Activated naive CD4-positive, alpha-beta T cell treated with anti-CD3 and anti-CD28 coated beads, Interleukin-2, amount 50 U/mL, for 24 hours (primary cell): ENCODE measurements at regions not wholly inside any gene's neighbourhood (a gene's known extent, or its start where the extent isn't known, plus 50 kb on each side); places are given as distances from the start of the nearest gene placed in this dataset.
"Not testable (repeated sequence)": the region's sequence is repeated elsewhere in the genome, so short reads cannot be mapped to it uniquely, and the experiment has no call there.

Source experiments
- H3K27ac Mint-ChIP-seq: one replicate; pipeline ENCODE4 v1.8.0; 2021; ENCODE audit warnings: mild to moderate bottlenecking, mixed read lengths
- H3K27me3 Mint-ChIP-seq: one replicate; pipeline ENCODE4 v1.8.0; 2021; ENCODE audit warnings: mixed read lengths
- H3K36me3 Mint-ChIP-seq: one replicate; pipeline ENCODE4 v1.8.0; 2021; ENCODE audit warnings: mixed read lengths
- H3K4me1 Mint-ChIP-seq: one replicate; pipeline ENCODE4 v1.8.0; 2021; ENCODE audit warnings: mixed read lengths
- H3K4me3 Mint-ChIP-seq: one replicate; pipeline ENCODE4 v1.8.0; 2021; ENCODE audit warnings: mild to moderate bottlenecking, mixed read lengths
- H3K9me3 Mint-ChIP-seq: one replicate; pipeline ENCODE4 v1.8.0; 2021; ENCODE audit warnings: mixed read lengths

DNA sequence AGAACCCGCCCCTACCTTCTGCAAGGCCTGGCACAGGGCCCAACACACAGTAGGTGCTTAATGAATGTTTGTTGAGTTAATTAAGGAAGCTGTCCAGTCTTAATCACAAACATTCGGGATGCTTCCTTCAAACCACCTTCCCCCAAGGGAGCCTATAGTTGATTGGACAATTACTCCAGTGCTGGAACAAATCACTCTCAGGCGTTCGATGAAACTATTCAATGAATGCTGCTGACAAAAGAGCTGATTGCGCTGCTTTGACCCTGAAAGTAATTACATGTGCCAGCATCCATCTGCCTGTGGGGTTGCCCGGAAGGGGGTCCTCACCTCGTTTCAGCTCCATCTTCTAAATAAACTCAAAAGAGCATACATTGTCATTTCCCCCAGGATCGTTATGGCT is 112.0 kb upstream of the SRSF6 start:
- no peak overlapping the region for H3K4me3 Mint-ChIP-seq
- H3K36me3 Mint-ChIP-seq: no peaks in the 10 kb centered on the region
- H3K9me3 Mint-ChIP-seq: peaks cover 7% of the 10 kb centered on the region
- H3K4me1 Mint-ChIP-seq: no peaks in the 10 kb centered on the region
- no peak overlapping the region for H3K27ac Mint-ChIP-seq
- peaks cover 20% of the 10 kb centered on the region for H3K27me3 Mint-ChIP-seq

DNA sequence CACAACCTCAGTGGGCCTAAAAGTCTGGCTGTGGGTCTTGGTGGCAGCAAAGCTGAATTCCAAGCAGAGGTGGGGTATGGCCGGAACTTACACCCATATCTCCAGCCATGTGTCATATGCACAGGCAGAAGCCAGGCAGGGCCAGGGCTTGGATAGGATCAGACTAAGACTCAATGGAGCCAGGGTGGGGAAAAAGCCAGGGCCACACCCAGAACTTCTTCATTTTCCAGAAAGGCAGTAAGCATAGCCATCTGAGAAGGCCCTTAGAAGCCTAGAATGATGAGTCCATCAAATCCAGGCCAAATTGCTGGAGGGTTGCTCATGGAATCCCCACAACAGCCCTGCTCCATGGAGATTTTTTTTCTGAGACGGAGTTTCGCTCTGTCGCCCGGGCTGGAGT is 116.2 kb upstream of the SRSF6 start:
- Mint-ChIP-seq H3K27me3 (peaks cover 14% of the 10 kb centered on the region), H3K4me3 (no peak overlapping the region), H3K9me3 (peaks cover 7% of the 10 kb centered on the region), H3K27ac (no peak overlapping the region), H3K4me1 (no peaks in the 10 kb centered on the region), H3K36me3 (no peaks in the 10 kb centered on the region)

DNA sequence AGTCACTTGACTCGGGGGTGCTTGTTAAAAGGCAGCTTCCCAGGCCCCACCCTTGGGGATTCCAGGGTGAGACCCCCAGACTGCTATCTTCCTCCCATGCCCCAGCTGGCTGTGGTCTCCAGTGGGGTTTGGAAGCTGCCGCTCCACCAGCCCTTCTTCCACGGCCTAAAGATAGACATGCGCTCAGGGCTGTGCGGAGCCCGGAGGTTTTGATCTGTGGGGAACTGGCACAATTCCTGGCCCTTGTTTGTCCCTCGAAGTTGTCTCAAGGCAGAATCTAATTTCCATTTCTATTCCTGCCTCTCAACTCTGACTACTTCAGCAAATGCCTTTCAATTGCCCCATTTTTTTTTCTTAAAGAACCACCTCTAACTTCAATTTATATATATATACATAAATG is 120.7 kb upstream of the SRSF6 start:
- Mint-ChIP-seq H3K36me3 (peaks cover 5% of the 10 kb centered on the region), H3K4me1 (no peaks in the 10 kb centered on the region), H3K27ac (no peak overlapping the region), H3K4me3 (no peak overlapping the region), H3K9me3 (no peaks in the 10 kb centered on the region), H3K27me3 (no peaks in the 10 kb centered on the region)

DNA sequence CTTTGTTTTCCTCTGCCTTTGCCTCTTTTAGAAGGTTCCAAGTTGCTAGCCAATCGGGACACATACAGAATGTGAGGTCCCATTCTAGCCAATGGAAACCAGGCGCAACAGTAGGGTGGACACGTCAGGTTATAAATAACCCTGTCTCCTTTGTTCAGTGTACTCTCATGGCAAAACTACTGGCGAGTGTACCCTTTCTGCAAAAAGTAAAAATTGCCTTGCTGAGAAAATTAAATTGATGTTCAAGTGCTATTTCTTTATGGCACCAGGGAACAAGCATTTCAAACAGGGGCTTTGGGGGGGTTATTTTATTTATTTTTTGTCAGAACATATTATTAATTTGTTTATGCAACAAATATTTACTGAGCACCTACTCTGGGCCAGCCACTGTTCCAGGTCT is 123.6 kb upstream of the SRSF6 start:
- Mint-ChIP-seq H3K36me3 (peaks cover 5% of the 10 kb centered on the region), H3K27ac (no peak overlapping the region), H3K27me3 (peaks cover 1% of the 10 kb centered on the region)

DNA sequence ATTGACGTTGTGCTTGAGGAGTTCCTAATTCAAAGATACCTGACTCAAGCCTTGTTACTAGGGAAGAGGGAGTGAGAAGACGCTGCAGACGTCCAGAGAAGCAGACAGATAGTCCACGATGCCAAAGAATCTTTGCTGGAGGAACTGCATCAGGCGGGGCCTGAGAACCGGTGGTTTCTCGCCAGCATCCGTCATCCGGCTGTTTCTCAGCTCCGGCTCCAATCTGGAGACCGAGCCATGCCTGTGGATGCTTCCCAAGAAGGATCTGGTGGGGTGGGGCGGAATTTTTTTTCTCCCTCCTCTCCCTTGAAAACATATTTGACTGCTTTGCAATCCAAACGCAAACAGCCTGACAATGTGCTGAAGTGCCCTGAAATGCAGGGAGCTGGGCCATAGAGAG is 125.8 kb upstream of the SRSF6 start:
- Mint-ChIP-seq H3K36me3 (peaks cover 5% of the 10 kb centered on the region), H3K4me3 (no peak overlapping the region), H3K9me3 (no peaks in the 10 kb centered on the region), H3K27ac (no peak overlapping the region), H3K4me1 (no peaks in the 10 kb centered on the region), H3K27me3 (peaks cover 3% of the 10 kb centered on the region)

More for the DNA sequence above, 123.6 kb upstream of the SRSF6 start:
- Mint-ChIP-seq H3K9me3 (no peaks in the 10 kb centered on the region), H3K4me1 (no peaks in the 10 kb centered on the region), H3K4me3 (no peak overlapping the region)

DNA sequence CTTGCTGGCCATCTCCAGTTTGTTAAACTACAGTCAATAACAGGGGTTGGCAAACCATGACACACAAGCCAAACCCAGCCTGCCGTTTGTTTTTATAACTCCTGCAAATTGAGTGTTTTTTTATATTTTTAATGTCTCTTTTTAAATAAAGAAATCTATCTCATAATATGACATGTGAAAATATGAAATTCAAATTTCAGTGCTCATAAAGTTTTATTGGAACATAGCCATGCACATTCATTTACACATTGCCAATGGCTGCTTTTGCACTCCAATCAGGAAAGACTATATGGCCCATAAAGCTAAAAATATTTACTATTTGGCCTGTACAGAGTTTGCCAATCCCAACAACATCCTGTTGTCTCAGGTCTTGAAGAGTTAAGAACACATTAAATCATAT is 129.0 kb upstream of the SRSF6 start:
- H3K27me3 Mint-ChIP-seq: peaks cover 14% of the 10 kb centered on the region
- no peak overlapping the region for H3K27ac Mint-ChIP-seq
- peaks cover under 1% of the 10 kb centered on the region for H3K36me3 Mint-ChIP-seq
- H3K4me1 Mint-ChIP-seq: no peaks in the 10 kb centered on the region
- no peak overlapping the region for H3K4me3 Mint-ChIP-seq
- H3K9me3 Mint-ChIP-seq: no peaks in the 10 kb centered on the region

DNA sequence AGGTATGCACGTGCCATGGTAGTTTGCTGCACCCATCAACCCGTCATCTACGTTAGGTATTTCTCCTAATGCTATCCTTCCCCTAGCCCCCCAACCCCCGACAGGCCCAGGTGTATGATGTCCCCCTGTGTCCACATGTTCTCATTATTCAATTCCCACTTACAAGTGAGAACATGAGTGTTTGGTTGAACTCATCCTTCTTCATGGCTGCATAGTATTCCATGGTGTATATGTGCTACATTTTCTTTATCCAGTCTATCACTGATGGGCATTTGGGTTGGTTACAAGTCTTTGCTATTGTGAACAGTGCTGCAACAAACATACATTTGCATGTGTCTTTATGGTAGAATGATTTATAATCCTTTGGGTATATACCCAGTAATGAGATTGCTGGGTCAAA is 130.5 kb upstream of the SRSF6 start:
- H3K4me1 Mint-ChIP-seq, H3K4me3 Mint-ChIP-seq, H3K36me3 Mint-ChIP-seq, H3K27ac Mint-ChIP-seq, H3K9me3 Mint-ChIP-seq: not testable (repeated sequence)
- peaks cover 14% of the 10 kb centered on the region for H3K27me3 Mint-ChIP-seq

DNA sequence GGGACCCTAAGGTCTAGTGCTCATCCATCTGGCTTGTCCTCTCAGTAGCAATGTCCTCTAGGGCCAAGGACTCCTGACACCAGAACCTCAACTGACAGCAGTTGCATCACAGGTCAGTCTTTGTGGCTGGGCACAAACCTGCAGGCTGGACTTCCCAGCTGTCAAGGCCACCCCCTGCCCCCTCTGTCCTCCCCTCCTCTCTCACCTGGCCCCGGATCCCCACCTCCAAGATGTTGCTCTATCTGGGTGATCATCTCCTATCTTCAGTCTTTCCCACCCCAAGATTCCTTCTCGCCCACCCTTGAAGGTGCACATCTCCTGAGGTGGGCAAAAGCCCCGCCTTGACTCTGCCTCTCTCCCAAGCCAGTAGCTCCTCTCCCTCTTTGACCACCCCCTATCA is 131.8 kb upstream of the SRSF6 start:
- H3K36me3 Mint-ChIP-seq: no peaks in the 10 kb centered on the region
- H3K27me3 Mint-ChIP-seq: peaks cover 13% of the 10 kb centered on the region
- no peak overlapping the region for H3K4me3 Mint-ChIP-seq
- H3K27ac Mint-ChIP-seq: no peak overlapping the region
- no peaks in the 10 kb centered on the region for H3K9me3 Mint-ChIP-seq
- H3K4me1 Mint-ChIP-seq: no peaks in the 10 kb centered on the region

DNA sequence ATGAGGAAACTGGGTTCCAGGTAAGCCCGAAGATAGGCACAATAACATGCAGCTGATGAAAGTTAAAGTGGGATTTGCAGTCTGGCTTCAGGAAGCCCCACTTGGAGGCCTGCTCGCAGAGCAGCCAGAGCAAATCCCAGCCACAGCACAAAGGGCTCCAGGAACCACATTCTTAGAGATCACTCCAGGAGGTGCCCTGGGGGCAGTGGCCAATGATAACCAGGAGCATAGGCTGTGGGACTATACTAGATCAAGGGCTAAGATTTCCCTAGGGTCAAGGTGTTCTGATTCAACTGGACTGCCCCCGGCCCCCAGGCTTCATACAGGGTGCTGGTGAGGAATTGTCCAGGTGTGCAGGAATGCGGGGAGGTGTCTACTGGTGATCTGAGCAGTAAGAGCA is 133.9 kb upstream of the PTPRT start:
- Mint-ChIP-seq H3K4me1 (no peaks in the 10 kb centered on the region), H3K27ac (no peak overlapping the region), H3K9me3 (no peaks in the 10 kb centered on the region), H3K27me3 (peaks cover 14% of the 10 kb centered on the region), H3K36me3 (no peaks in the 10 kb centered on the region), H3K4me3 (no peak overlapping the region)

DNA sequence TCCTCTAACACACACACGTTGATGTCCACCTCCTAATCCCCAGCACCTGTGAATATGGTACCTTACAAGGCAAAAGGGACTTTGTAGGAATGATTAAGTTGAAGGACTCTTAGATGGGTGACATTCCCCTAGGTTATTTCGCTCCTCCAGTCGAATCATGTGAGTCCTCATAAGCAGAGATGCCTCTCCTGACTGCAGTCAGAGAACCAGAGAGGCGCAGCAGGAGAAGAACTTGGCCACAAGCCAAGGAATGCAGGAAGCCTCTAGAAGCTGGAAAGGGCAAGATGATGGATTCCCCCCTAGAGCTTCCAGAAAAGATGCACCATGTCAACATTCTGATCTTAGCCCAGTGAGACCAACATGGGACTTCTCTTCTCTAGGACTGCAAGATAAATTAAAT is 133.1 kb upstream of the PTPRT start:
- Mint-ChIP-seq H3K4me3 (no peak overlapping the region), H3K27ac (no peak overlapping the region), H3K36me3 (no peaks in the 10 kb centered on the region), H3K9me3 (no peaks in the 10 kb centered on the region), H3K27me3 (peaks cover 13% of the 10 kb centered on the region), H3K4me1 (no peaks in the 10 kb centered on the region)

DNA sequence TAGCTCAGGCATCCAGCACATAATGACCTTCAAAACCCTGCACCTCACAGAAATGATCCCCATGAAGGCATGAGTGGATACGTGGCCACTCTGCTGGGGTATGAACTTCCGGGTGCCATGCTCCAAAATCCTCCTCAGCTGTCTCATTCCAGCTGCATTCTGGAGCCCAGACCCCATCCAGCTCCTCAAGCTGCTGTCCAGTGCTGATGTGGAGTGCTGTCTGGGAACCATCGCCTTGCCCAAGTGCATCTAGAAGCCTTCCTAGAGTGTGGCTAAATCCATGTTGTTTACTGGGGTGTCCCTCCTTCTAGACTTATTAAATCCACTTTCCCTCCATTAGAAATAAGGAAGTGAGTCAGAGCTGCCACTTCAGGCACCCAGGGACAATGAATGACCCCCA is 130.8 kb upstream of the PTPRT start:
- H3K9me3 Mint-ChIP-seq: no peaks in the 10 kb centered on the region
- H3K4me1 Mint-ChIP-seq: no peaks in the 10 kb centered on the region
- H3K27me3 Mint-ChIP-seq: peaks cover 7% of the 10 kb centered on the region
- H3K27ac Mint-ChIP-seq: no peak overlapping the region
- H3K36me3 Mint-ChIP-seq: no peaks in the 10 kb centered on the region
- H3K4me3 Mint-ChIP-seq: no peak overlapping the region

DNA sequence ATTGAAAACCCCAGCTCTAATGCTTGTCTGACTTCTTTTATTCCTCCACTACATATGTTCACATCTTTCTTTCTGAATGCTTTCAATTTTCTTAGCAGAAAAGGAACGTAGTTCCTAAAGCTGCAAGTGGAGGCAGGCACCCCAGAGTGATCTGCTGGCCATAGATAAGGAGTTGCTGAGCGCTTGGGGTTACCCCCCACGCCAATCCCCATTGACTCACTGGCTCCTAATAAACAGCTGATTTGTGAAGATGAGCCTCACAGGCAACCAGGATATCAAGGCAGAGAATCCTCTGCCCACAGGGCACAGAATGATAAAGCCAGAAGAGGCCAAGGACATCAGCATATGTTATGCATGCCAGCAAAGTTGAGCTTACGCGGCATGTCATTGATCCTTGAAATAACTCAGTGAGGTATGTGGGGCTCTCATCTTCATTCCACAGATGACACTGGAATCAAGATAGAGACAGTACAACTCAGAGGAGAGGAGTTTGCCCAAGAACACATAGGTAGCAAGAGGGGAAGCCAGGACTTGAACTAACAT is 129.1 kb upstream of the PTPRT start:
- Mint-ChIP-seq H3K4me1 (no peaks in the 10 kb centered on the region), H3K4me3 (no peak overlapping the region), H3K27ac (no peak overlapping the region), H3K9me3 (no peaks in the 10 kb centered on the region), H3K27me3 (peaks cover 3% of the 10 kb centered on the region), H3K36me3 (no peaks in the 10 kb centered on the region)

DNA sequence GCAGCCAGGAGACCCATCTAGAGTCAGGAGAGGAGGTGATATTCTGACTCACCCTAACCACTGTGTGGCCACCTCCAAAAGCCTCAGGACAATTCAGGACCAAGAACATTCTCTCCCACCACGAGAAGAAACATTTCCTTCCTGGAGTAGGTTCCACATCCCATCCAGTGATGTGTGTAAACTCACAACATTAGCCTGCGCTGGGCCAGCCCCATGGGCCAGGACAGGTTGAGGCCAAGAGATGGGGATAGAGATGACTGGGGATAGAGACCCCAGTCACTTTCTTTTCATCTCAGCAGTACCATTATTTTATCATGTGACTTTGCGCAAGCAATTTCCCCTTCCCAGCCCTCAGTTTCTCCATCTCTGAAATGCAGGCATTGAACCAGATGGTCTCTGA is 126.6 kb upstream of the PTPRT start:
- no peaks in the 10 kb centered on the region for H3K4me1 Mint-ChIP-seq
- H3K36me3 Mint-ChIP-seq: no peaks in the 10 kb centered on the region
- no peak overlapping the region for H3K4me3 Mint-ChIP-seq
- no peak overlapping the region for H3K27ac Mint-ChIP-seq
- no peaks in the 10 kb centered on the region for H3K9me3 Mint-ChIP-seq
- peaks cover 4% of the 10 kb centered on the region for H3K27me3 Mint-ChIP-seq

DNA sequence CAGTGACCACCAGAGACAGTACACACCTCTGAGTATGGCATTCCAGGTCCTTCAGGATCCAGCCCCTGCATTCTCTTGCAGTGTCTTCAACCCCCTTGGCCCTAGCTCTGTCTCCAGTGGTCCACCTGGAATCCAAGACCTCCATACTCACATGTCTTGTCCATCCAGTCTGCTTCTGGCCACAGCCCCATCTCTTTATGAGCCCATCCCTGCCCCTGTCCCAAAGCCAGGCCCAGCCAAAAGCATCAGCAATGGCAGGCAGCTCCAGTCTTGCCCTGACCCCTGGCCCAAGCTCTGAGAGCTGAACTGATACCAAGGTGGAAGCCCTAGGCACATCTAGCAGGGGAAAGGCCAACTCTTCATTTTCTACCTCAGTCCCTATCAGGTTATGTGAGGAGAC is 119.6 kb upstream of the PTPRT start:
- peaks cover 6% of the 10 kb centered on the region for H3K27me3 Mint-ChIP-seq
- H3K27ac Mint-ChIP-seq: no peak overlapping the region
- H3K4me1 Mint-ChIP-seq: no peaks in the 10 kb centered on the region
- no peak overlapping the region for H3K4me3 Mint-ChIP-seq
- H3K36me3 Mint-ChIP-seq: no peaks in the 10 kb centered on the region
- H3K9me3 Mint-ChIP-seq: peaks cover 4% of the 10 kb centered on the region

DNA sequence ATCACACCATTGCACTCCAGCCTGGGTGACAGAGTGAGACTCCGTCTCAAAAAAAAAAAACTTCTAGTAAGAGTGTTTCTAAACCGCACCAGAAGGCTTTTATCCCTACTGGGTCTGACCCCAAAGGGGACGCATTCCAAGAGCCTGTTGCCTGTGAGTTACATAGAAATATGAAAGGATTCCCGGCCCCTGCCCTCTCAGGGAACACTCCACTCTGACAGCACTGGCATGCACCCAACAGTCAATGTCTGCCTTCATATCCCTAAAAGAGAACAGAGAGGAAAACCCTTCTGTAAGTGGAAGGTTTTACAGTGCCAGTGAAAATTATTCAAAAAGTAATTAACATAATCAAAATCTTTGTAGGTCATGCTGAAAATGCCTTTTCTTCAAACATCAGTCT is 117.1 kb upstream of the PTPRT start:
- H3K27me3 Mint-ChIP-seq: peaks cover 4% of the 10 kb centered on the region
- H3K36me3 Mint-ChIP-seq: no peaks in the 10 kb centered on the region
- H3K4me3 Mint-ChIP-seq: no peak overlapping the region
- no peak overlapping the region for H3K27ac Mint-ChIP-seq
- H3K9me3 Mint-ChIP-seq: peaks cover 4% of the 10 kb centered on the region
- no peaks in the 10 kb centered on the region for H3K4me1 Mint-ChIP-seq

DNA sequence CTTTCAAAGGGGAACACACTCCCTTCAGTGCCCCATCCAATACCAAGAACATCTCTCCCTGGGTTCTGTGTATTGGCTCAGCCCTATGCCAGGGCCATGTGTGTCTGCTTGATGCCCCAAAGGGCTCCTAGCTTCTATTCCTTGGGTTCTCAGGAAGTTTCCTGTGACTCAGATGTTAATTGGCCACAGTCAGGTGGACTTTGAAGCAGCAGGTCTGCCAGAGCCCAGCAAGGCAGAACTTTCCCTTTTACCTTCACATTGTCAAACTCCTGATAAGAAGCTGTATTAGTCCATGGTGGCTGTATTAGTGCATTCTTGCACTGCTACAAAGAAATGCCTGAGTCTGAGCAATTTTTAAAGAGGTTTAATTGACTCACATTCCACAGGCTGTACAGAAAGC is 116.0 kb upstream of the PTPRT start:
- H3K9me3 Mint-ChIP-seq: peaks cover 4% of the 10 kb centered on the region
- H3K36me3 Mint-ChIP-seq: no peaks in the 10 kb centered on the region
- H3K4me3 Mint-ChIP-seq: no peak overlapping the region
- H3K4me1 Mint-ChIP-seq: no peaks in the 10 kb centered on the region
- H3K27ac Mint-ChIP-seq: no peak overlapping the region
- peaks cover 4% of the 10 kb centered on the region for H3K27me3 Mint-ChIP-seq

DNA sequence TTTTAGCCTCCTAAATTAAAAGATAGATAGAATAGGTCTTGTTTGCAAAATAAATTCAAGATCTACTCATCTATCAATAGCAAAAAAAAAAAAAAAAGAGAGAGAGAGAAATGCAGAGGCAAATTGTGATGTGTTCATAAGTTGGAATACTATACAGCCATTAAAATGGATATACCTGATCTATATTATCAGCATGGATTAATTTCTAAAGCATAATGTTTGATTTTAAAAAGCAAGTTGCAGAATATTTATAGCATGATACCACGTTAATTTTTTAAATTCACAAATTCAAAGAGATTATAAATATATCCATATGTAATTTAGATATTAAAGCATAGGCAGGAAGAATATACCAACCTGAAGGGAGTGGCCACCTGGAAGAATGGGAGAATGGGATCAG is 114.9 kb upstream of the PTPRT start:
- H3K36me3 Mint-ChIP-seq: no peaks in the 10 kb centered on the region
- H3K27me3 Mint-ChIP-seq: peaks cover 4% of the 10 kb centered on the region
- no peaks in the 10 kb centered on the region for H3K4me1 Mint-ChIP-seq
- H3K27ac Mint-ChIP-seq: no peak overlapping the region
- no peak overlapping the region for H3K4me3 Mint-ChIP-seq
- H3K9me3 Mint-ChIP-seq: peaks cover 4% of the 10 kb centered on the region
